SK-N-SH (cell line): ENCODE measurements at regions not wholly inside any gene's neighbourhood (a gene's known extent, or its start where the extent isn't known, plus 50 kb on each side); places are given as distances from the start of the nearest gene placed in this dataset.

ENCODE experiments used
- GABPA ChIP-seq: IDR thresholded peaks from 2 replicates; pipeline ENCODE4 v1.4.0; 2012; ENCODE audit warnings: low read depth, mild to moderate bottlenecking
- JUND ChIP-seq: IDR thresholded peaks from 2 replicates; pipeline ENCODE4 v1.4.0; 2012
- NRF1 ChIP-seq: IDR thresholded peaks from 2 replicates; pipeline ENCODE4 v1.6.1; 2012; ENCODE audit warnings: low read depth, mild to moderate bottlenecking, low read length
- POLR2AphosphoS5 ChIP-seq: IDR thresholded peaks from 2 replicates; pipeline ENCODE4 v1.6.1; 2012; ENCODE audit warnings: low read depth, low read length
- TEAD4 ChIP-seq: IDR thresholded peaks from 2 replicates; pipeline ENCODE4 v1.4.0; 2012; ENCODE audit warnings: mild to moderate bottlenecking, borderline replicate concordance; ENCODE audit not compliant: insufficient read depth
- YY1 ChIP-seq: IDR thresholded peaks from 2 replicates; pipeline ENCODE4 v1.4.0; 2012; ENCODE audit warnings: low read depth, mild to moderate bottlenecking
- TF ChIP-seq, protein P1 (sequence below): IDR thresholded peaks from 2 replicates; pipeline ENCODE4 v1.4.0; 2012; ENCODE audit warnings: low read depth
- TF ChIP-seq, protein P2 (sequence below): fragments of 200-600 bp; sonication (generic); IDR thresholded peaks from 2 replicates; pipeline ENCODE4 v1.6.1; 2017; ENCODE audit warnings: antibody characterized with exemption, mild to moderate bottlenecking, moderate library complexity
- TF ChIP-seq, protein P3 (sequence below): IDR thresholded peaks from 2 replicates; pipeline ENCODE4 v1.4.0; 2012; ENCODE audit warnings: low read depth, borderline replicate concordance

DNA sequence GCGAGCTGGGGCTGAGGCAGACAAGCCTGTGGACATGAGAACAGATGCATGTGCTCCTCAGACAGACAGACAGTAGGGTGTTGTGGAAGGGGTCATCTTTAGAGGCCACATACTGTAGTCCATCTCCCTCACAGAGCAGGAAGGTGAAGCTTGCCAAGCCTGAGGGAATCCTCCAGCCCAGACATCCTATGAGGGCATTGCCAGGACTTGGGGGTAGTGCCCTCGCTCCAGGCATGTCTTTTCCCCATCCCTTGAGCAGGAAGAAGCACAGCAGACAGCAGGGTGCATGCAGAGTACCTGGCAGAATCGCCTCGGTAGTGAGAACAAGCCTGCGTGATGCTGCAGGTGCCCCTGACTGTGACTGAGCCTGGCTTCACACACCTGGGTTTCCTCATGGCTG lies 66.5 kb upstream of the CLDN5 start:
- no peak for TF ChIP-seq TEAD4
- TF ChIP-seq, protein P1, sequence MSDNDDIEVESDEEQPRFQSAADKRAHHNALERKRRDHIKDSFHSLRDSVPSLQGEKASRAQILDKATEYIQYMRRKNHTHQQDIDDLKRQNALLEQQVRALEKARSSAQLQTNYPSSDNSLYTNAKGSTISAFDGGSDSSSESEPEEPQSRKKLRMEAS, result no peak
- no peak for TF ChIP-seq POLR2AphosphoS5
- TF ChIP-seq, protein P2, sequence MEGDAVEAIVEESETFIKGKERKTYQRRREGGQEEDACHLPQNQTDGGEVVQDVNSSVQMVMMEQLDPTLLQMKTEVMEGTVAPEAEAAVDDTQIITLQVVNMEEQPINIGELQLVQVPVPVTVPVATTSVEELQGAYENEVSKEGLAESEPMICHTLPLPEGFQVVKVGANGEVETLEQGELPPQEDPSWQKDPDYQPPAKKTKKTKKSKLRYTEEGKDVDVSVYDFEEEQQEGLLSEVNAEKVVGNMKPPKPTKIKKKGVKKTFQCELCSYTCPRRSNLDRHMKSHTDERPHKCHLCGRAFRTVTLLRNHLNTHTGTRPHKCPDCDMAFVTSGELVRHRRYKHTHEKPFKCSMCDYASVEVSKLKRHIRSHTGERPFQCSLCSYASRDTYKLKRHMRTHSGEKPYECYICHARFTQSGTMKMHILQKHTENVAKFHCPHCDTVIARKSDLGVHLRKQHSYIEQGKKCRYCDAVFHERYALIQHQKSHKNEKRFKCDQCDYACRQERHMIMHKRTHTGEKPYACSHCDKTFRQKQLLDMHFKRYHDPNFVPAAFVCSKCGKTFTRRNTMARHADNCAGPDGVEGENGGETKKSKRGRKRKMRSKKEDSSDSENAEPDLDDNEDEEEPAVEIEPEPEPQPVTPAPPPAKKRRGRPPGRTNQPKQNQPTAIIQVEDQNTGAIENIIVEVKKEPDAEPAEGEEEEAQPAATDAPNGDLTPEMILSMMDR, result no peak
- TF ChIP-seq, protein P3, sequence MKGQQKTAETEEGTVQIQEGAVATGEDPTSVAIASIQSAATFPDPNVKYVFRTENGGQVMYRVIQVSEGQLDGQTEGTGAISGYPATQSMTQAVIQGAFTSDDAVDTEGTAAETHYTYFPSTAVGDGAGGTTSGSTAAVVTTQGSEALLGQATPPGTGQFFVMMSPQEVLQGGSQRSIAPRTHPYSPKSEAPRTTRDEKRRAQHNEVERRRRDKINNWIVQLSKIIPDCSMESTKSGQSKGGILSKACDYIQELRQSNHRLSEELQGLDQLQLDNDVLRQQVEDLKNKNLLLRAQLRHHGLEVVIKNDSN, result no peak
- no peak for TF ChIP-seq GABPA
- TF ChIP-seq YY1, result no peak
- TF ChIP-seq NRF1, result no peak
- TF ChIP-seq JUND, result no peak
